ENCODE measurements at regions not wholly inside any gene's neighbourhood (a gene's known extent, or its start where the extent isn't known, plus 50 kb on each side); places are given as distances from the start of the nearest gene placed in this dataset.

DNA sequence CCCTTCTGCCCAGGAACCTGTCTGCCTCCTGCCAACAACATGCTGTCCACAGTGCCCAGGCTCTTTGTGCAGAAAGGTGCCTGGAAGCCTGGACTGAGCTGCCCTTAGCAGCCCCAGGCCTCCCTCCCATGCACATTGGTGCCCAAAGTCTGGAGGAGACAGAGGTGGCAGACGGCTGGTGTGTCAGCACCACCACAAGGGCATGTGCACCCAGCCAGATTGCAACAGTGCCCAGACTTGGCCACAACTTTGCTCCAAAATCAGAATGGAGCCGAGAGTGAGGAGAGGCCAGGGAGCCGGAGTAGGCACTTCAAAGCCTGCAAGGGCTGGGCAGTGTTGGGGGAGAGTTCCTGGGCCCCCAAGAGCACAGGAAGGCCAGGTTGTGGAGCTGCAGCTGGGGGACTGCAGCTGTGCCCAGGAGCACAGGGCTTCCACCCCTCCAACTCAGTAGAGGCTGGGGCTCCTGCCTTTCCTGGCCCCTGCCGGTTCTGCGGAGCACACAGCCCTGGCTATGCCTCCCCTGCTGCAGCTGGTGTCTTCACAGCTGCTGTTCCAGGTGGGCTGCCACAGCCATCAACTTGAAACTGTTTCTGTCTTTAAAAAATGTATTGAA, 1255.8 kb downstream of the SLITRK5 start:
- Histone ChIP-seq H3K9me3 (no peaks in the 10 kb centered on the region), H3K36me3 (no peaks in the 10 kb centered on the region), H3K27me3 (no peaks in the 10 kb centered on the region), H3K4me1 (no peaks in the 10 kb centered on the region), H3K4me3 (replicated peaks in 1 of 3) (no peak overlapping the region), H3K27ac (no peak overlapping the region)
- WGBS, 2 donors, result 93 to 100% methylated on average over 4 of the region's 5 CpGs
- DNase-seq, result no peak
- TF ChIP-seq, protein P1, sequence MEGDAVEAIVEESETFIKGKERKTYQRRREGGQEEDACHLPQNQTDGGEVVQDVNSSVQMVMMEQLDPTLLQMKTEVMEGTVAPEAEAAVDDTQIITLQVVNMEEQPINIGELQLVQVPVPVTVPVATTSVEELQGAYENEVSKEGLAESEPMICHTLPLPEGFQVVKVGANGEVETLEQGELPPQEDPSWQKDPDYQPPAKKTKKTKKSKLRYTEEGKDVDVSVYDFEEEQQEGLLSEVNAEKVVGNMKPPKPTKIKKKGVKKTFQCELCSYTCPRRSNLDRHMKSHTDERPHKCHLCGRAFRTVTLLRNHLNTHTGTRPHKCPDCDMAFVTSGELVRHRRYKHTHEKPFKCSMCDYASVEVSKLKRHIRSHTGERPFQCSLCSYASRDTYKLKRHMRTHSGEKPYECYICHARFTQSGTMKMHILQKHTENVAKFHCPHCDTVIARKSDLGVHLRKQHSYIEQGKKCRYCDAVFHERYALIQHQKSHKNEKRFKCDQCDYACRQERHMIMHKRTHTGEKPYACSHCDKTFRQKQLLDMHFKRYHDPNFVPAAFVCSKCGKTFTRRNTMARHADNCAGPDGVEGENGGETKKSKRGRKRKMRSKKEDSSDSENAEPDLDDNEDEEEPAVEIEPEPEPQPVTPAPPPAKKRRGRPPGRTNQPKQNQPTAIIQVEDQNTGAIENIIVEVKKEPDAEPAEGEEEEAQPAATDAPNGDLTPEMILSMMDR (IDR thresholded peaks at IDR 0.05), result no peak
- TF ChIP-seq POLR2A (IDR thresholded peaks at IDR 0.05), result no peak
- intact Hi-C loops (cut with DNase I), result no loop called here

DNA sequence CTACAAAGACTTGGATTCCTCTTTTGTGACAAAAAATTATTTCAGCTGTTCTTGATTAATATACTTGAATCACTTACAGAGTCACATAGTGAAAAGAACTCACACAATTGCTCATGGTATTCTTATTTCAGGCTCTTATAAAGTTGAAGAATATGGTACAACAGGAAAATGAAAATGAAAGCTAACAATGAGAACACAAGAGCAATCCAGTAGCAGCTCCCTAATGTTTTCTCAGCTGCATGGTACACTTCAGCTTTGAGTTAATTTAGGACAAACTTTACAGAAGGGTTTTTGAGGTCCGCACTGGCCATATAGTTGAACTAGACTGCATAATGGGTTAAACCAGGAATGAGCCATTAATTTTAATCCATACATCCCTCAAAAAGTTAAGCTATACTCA, 1261.8 kb downstream of the SLITRK5 start:
- intact Hi-C loops (cut with DNase I), result no loop called here
- Histone ChIP-seq H3K36me3 (no peaks in the 10 kb centered on the region), H3K9me3 (no peaks in the 10 kb centered on the region), H3K27ac (no peak overlapping the region), H3K4me1 (no peaks in the 10 kb centered on the region), H3K4me3 (replicated peaks in 1 of 3) (no peak overlapping the region), H3K27me3 (no peaks in the 10 kb centered on the region)
- no peak for DNase-seq
- WGBS, 2 donors, result 69 to 84% methylated on average over 1 of the region's 1 CpG
- TF ChIP-seq, protein P1 (IDR thresholded peaks at IDR 0.05), result no peak
- no peak for TF ChIP-seq POLR2A (IDR thresholded peaks at IDR 0.05)

DNA sequence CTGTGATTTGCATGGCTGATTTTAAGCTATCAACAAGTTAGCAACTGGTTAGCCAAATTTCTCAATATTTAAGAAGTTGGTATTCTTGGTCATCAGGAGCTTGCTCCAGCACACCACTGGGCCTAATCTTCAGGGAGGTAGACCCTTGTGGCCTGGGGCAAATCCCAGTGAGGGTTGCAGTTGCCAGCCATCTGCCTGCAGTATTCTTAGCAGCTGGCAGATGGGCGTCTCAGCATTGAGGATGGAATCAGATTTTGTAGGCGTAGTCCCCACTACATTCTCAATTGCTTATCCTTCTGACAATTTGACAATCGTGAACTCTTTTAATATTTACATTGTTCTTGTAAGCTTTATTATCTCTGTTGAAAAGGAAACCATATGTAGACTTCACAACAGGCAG, 1266.2 kb downstream of the SLITRK5 start:
- H3K9me3 ChIP-seq, result no peaks in the 10 kb centered on the region
- intact Hi-C loops (cut with DNase I), result no loop called here
- 91 to 95% methylated on average over 3 of the region's 3 CpGs for WGBS, 2 donors
- no peaks in the 10 kb centered on the region for H3K27me3 ChIP-seq
- H3K36me3 ChIP-seq, result no peaks in the 10 kb centered on the region
- no peak for DNase-seq
- TF ChIP-seq, protein P1 (IDR thresholded peaks at IDR 0.05), result no peak
- TF ChIP-seq POLR2A (IDR thresholded peaks at IDR 0.05), result no peak
- H3K4me3 ChIP-seq (replicated peaks in 1 of 3), result no peak overlapping the region
- H3K27ac ChIP-seq, result no peak overlapping the region
- H3K4me1 ChIP-seq, result no peaks in the 10 kb centered on the region

GRCh38 chr13:88945793-88946192, 1274.6 kb downstream of the SLITRK5 start:
- intact Hi-C loops (cut with DNase I), result no loop called here
- TF ChIP-seq, protein P1 (IDR thresholded peaks at IDR 0.05), result no peak
- no peak for TF ChIP-seq POLR2A (IDR thresholded peaks at IDR 0.05)
- H3K4me3 ChIP-seq (replicated peaks in 1 of 3), result no peak overlapping the region
- H3K27me3 ChIP-seq, result no peaks in the 10 kb centered on the region
- DNase-seq, result no peak
- no peaks in the 10 kb centered on the region for H3K9me3 ChIP-seq
- no peaks in the 10 kb centered on the region for H3K36me3 ChIP-seq
- H3K4me1 ChIP-seq, result no peaks in the 10 kb centered on the region
- H3K27ac ChIP-seq, result no peak overlapping the region
- WGBS, 2 donors, result 90 to 95% methylated on average over 4 of the region's 4 CpGs

DNA sequence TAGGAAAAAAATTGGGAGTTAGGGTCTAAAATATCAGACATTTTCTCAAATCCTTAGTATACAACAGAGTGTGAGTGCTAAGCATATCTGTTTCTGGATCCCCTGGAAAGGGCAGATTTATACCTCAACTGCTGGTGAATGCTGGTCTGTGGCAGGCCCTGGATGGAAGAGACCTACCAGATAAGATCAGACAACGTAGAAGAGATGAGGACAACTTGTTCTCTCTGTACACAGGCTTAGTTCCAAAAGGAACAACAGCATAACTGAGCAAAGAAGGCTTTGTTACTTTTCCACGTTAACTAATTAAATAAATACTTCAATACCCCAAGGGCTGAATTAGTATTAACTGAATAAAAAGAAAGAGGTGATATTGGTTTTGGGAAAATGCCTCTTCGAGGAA, 1277.3 kb downstream of the SLITRK5 start:
- Histone ChIP-seq H3K36me3 (no peaks in the 10 kb centered on the region), H3K4me3 (replicated peaks in 1 of 3) (no peak overlapping the region), H3K27ac (no peak overlapping the region), H3K27me3 (no peaks in the 10 kb centered on the region), H3K4me1 (no peaks in the 10 kb centered on the region), H3K9me3 (no peaks in the 10 kb centered on the region)
- TF ChIP-seq POLR2A (IDR thresholded peaks at IDR 0.05), result no peak
- TF ChIP-seq, protein P1 (IDR thresholded peaks at IDR 0.05), result no peak
- no peak for DNase-seq
- 59 to 68% methylated on average over 3 of the region's 3 CpGs for WGBS, 2 donors
- intact Hi-C loops (cut with DNase I), result no loop called here

All from thyroid gland (tissue), 4 donors.